HepG2 (cell line): ENCODE measurements at regions not wholly inside any gene's neighbourhood (a gene's known extent, or its start where the extent isn't known, plus 50 kb on each side); places are given as distances from the start of the nearest gene placed in this dataset.

Source experiments
- ATAC-seq: fragments of 200-7000 bp; cut with Tn5 transposase; 3 replicates; pipeline ENCODE4 v1.9.1; 2020; ENCODE audit warnings: mild to moderate bottlenecking, moderate library complexity
- BruUV-seq: library from RNA; stranded (reverse); fragments of 400-500 nt; replicated peaks from 2 replicates; lab custom pipeline; 2021; lab: Mats Ljungman, UMichigan
- CTCF ChIA-PET: fragments of 300-600 bp; formaldehyde crosslinking; extraction: SDS; loops from one replicate; lab custom pipeline; 2021; ENCODE audit warnings: low total read pairs, inconsistent platforms, low intra/inter-chr PET ratio; lab: Yijun Ruan, JAX
- POLR2A ChIA-PET: fragments of 350-600 bp; sonication (Branson Sonifier 250); formaldehyde crosslinking; loops from one replicate; lab custom pipeline; 2020; ENCODE audit warnings: antibody characterized with exemption, inconsistent platforms; lab: Yijun Ruan, JAX
- DNase-seq: peaks from one replicate; pipeline ENCODE4 v3.0.0-alpha.2; 2015; ENCODE audit warnings: low spot score
- FAIRE-seq: peaks from 3 replicates; lab custom pipeline; 2011; peaks lifted over from hg19 to GRCh38; lab: Jason Lieb, UNC
- H2AFZ ChIP-seq: one replicate; pipeline ENCODE4 v1.6.1; 2011; ENCODE audit warnings: low read length, inconsistent platforms
- H3K27ac ChIP-seq: fragments of 300-600 bp; 3 replicates; pipeline ENCODE4 v1.8.0; 2011; ENCODE audit warnings: mixed run types, mild to moderate bottlenecking, mixed read lengths, low read length, inconsistent platforms; ENCODE audit not compliant: insufficient read depth; ENCODE audit errors: extremely low read length
- H3K27me3 ChIP-seq, 2 experiments: fragments of 200-600 bp in 1 of 2; 2 replicates in 1 of 2; 3 replicates in 1 of 2; pipeline versions ENCODE4 v1.6.0 to v1.8.0; 2011; ENCODE audit warnings: low read length in 2 of 2, mild to moderate bottlenecking in 2 of 2, moderate library complexity in 2 of 2, inconsistent platforms in 1 of 2; ENCODE audit not compliant: insufficient read depth in 2 of 2, control insufficient read depth in 1 of 2
- H3K36me3 ChIP-seq, 2 experiments: fragments of 200-600 bp in 1 of 2; replicated peaks in 1 of 2; 2 replicates in 1 of 2; 3 replicates in 1 of 2; pipeline versions ENCODE4 v1.5.1 to v1.8.0; 2011; ENCODE audit warnings: low read length in 2 of 2, inconsistent platforms in 1 of 2; ENCODE audit not compliant: insufficient read depth in 2 of 2, control insufficient read depth in 1 of 2
- H3K4me1 ChIP-seq: 2 replicates; pipeline ENCODE4 v1.5.1; 2012; ENCODE audit warnings: low read length, inconsistent platforms; ENCODE audit not compliant: insufficient read depth
- H3K4me2 ChIP-seq: 2 replicates; pipeline ENCODE4 v1.6.0; 2011; ENCODE audit warnings: low read depth, low read length, inconsistent platforms
- H3K4me3 ChIP-seq, 3 experiments: fragments of 200-600 bp in 1 of 3; sonication (generic), shearing (Covaris generic) in 1 of 3; replicated peaks in 1 of 3; 2 replicates each; pipeline ENCODE4 v1.5.1; 2011 to 2016; ENCODE audit warnings: low read length in 3 of 3, inconsistent platforms in 2 of 3, low read depth in 2 of 3, mild to moderate bottlenecking in 2 of 3, control low read depth in 1 of 3, mixed read lengths in 1 of 3; ENCODE audit not compliant: insufficient read depth in 1 of 3
- H3K79me2 ChIP-seq: one replicate; pipeline ENCODE4 v1.6.1; 2011; ENCODE audit warnings: low read length, inconsistent platforms; ENCODE audit not compliant: insufficient read depth
- H3K9ac ChIP-seq: 2 replicates; pipeline ENCODE4 v1.6.0; 2011; ENCODE audit warnings: mild to moderate bottlenecking, low read depth, low read length, inconsistent platforms; ENCODE audit not compliant: insufficient read depth
- H3K9me3 ChIP-seq: 2 replicates; pipeline ENCODE4 v1.5.1; 2012; ENCODE audit warnings: mild to moderate bottlenecking, low read length
- H4K20me1 ChIP-seq: 2 replicates; pipeline ENCODE4 v1.6.0; 2011; ENCODE audit warnings: inconsistent platforms, mild to moderate bottlenecking, low read length, moderate library complexity; ENCODE audit not compliant: insufficient read depth
- MAF1 ChIP-seq: sonication (generic); formaldehyde crosslinking; IDR thresholded peaks from 2 replicates; pipeline ENCODE4 v1.5.0; 2020; ENCODE audit warnings: missing genetic modification reagents, borderline replicate concordance
- TMF1 ChIP-seq: sonication (generic); formaldehyde crosslinking; IDR thresholded peaks from 2 replicates; pipeline ENCODE4 v1.8.1; 2022; ENCODE audit warnings: low read depth, missing genetic modification reagents
- ZBTB44 ChIP-seq: sonication (generic); formaldehyde crosslinking; IDR thresholded peaks from 2 replicates; pipeline ENCODE4 v1.4.0; 2020; ENCODE audit warnings: missing genetic modification reagents
- ZNF33A ChIP-seq: sonication (generic); formaldehyde crosslinking; IDR thresholded peaks from 2 replicates; pipeline ENCODE4 v1.5.1; 2020; ENCODE audit warnings: missing genetic modification reagents, mild to moderate bottlenecking, moderate library complexity, borderline replicate concordance
- ZNF558 ChIP-seq: sonication (generic); formaldehyde crosslinking; IDR thresholded peaks from 2 replicates; pipeline ENCODE4 v1.9.0; 2022; ENCODE audit warnings: mild to moderate bottlenecking, missing genetic modification reagents, borderline replicate concordance
- ZNF713 ChIP-seq: sonication (generic); formaldehyde crosslinking; IDR thresholded peaks from 2 replicates; pipeline ENCODE4 v1.4.0; 2020; ENCODE audit warnings: mild to moderate bottlenecking, missing genetic modification reagents
- WGBS: methylation state at CpG from one replicate; pipeline ENCODE4 v1.1.6; 2017; ENCODE audit warnings: low lambda C conversion rate; 5-methylcytosine and 5-hydroxymethylcytosine counted together
- in situ Hi-C: cut with HindIII; loops from 2 replicates; pipeline ENCODE4 v1.10.0; 2017; ENCODE audit warnings: low pct_unique_long_range_greater_than_20kb; ENCODE audit not compliant: extremely low pct_ligation_motif_present
- intact Hi-C: fragments of 100-400 bp; cut with micrococcal nuclease; formaldehyde crosslinking; loops from one replicate; pipeline ENCODE4 v1.10.0; 2022; ENCODE audit not compliant: unreplicated experiment
- TF ChIP-seq, protein P1 (sequence below): sonication (generic); formaldehyde crosslinking; IDR thresholded peaks from 2 replicates; pipeline ENCODE4 v1.9.0; 2022; ENCODE audit warnings: low read depth, missing genetic modification reagents

DNA sequence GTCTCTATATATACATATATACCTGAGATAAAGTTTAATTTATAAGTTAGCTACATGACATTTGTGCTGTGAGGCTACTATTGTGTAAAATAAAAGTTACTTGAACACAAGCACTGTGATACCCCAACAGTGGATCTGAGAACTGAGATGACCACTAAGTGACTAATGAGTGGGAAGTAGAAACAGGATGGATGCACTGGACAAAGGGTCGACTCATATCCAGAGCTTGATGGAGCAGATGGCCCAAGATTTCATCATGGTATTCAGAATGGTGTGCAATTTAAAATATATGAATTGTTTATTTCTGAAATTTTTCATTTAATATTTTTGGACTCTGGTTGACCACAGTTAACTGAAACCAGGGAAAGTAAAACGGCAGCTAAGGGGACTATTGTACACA lies 908.6 kb upstream of the MDGA2 start:
- TF ChIP-seq, protein P1, sequence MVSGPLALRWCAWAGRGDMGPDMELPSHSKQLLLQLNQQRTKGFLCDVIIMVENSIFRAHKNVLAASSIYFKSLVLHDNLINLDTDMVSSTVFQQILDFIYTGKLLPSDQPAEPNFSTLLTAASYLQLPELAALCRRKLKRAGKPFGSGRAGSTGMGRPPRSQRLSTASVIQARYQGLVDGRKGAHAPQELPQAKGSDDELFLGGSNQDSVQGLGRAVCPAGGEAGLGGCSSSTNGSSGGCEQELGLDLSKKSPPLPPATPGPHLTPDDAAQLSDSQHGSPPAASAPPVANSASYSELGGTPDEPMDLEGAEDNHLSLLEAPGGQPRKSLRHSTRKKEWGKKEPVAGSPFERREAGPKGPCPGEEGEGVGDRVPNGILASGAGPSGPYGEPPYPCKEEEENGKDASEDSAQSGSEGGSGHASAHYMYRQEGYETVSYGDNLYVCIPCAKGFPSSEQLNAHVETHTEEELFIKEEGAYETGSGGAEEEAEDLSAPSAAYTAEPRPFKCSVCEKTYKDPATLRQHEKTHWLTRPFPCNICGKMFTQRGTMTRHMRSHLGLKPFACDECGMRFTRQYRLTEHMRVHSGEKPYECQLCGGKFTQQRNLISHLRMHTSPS (CRISPR knock-in tag): no peak
- TF ChIP-seq TMF1 (CRISPR knock-in tag) (no peak), ZBTB44 (CRISPR knock-in tag) (no peak), ZNF713 (CRISPR knock-in tag) (no peak)
- Histone ChIP-seq H3K9ac (no peak overlapping the region), H3K27ac (no peak overlapping the region), H3K79me2 (no peaks in the 10 kb centered on the region), H2AFZ (no peak overlapping the region), H3K9me3 (peaks cover 38% of the 10 kb centered on the region; the same call in 1 of the 2 replicates), H3K36me3 (no peaks in the 10 kb centered on the region), H3K4me2 (no peak overlapping the region), H3K4me1 (no peaks in the 10 kb centered on the region), H3K27me3 (no peaks in the 10 kb centered on the region), H3K4me3 (no peak overlapping the region), H4K20me1 (no peaks in the 10 kb centered on the region)
- FAIRE-seq (no peak), DNase-seq (no peak), ATAC-seq (no peak)
- POLR2A ChIA-PET: no interaction called here
- CTCF ChIA-PET: no interaction called here
- intact Hi-C loops (no loop called here), in situ Hi-C loops (no loop called here)
- WGBS: 6% methylated on average over 2 of the region's 2 CpGs
- no TSS peak for BruUV-seq

GRCh38 chr14:48582938-48583337 lies 907.5 kb upstream of the MDGA2 start:
- TF ChIP-seq ZNF33A (CRISPR knock-in tag): no peak
- no peak for TF ChIP-seq MAF1 (CRISPR knock-in tag)
- no peak for TF ChIP-seq ZNF558
- TF ChIP-seq, all 625 proteins: peak for 0
- Histone ChIP-seq H3K4me3 (no peak overlapping the region), H2AFZ (no peak overlapping the region), H3K36me3 (no peaks in the 10 kb centered on the region), H3K4me1 (no peaks in the 10 kb centered on the region), H3K27me3 (no peaks in the 10 kb centered on the region), H3K27ac (no peak overlapping the region), H4K20me1 (no peaks in the 10 kb centered on the region), H3K4me2 (no peak overlapping the region), H3K79me2 (no peaks in the 10 kb centered on the region), H3K9ac (no peak overlapping the region), H3K9me3 (peaks cover 40% of the 10 kb centered on the region; the same call in 1 of the 2 replicates)
- no TSS peak for BruUV-seq
- POLR2A ChIA-PET: no interaction called here
- WGBS: 2% methylated on average over 2 of the region's 2 CpGs
- DNase-seq (no peak), FAIRE-seq (no peak), ATAC-seq (no peak)
- in situ Hi-C loops: no loop called here
- CTCF ChIA-PET: no interaction called here
- intact Hi-C loops: no loop called here
